ENCODE measurements at regions not wholly inside any gene's neighbourhood (a gene's known extent, or its start where the extent isn't known, plus 50 kb on each side); places are given as distances from the start of the nearest gene placed in this dataset.

GRCh38 chrY:17330733-17331132 is 549.3 kb downstream of the CDY2B start:
- ChIA-PET CTCF (no interaction called here), POLR2A (no interaction called here)
- no peaks in the 10 kb centered on the region for H3K36me3 ChIP-seq (ENCODE audit: control insufficient read depth in 2 of 2, extremely low read depth in 1 of 2, insufficient read depth in 2 of 2, low read length in 2 of 2)
- H3K4me3 ChIP-seq (replicated peaks in 1 of 3; ENCODE audit: insufficient read depth in 1 of 3, low read depth in 1 of 3, low read length in 3 of 3): no peak overlapping the region
- intact Hi-C loops (cut with micrococcal nuclease) (no loop called here), dilution Hi-C loops (cut with MboI; ENCODE audit: extremely low pct_ligation_motif_present, low sequenced_read_pairs) (no loop called here)
- no TSS peak for BruUV-seq (replicated peaks)
- no peaks in the 10 kb centered on the region for H3K79me2 ChIP-seq (ENCODE audit: control insufficient read depth, insufficient read depth, low read length)
- H3K27me3 ChIP-seq (ENCODE audit: control insufficient read depth in 2 of 2, insufficient read depth in 2 of 2, low read length in 2 of 2): no peaks in the 10 kb centered on the region
- H3K9me3 ChIP-seq (replicated peaks; ENCODE audit: control insufficient read depth, insufficient read depth, low read length): no peaks in the 10 kb centered on the region
- no peak for FAIRE-seq
- H3K4me1 ChIP-seq (ENCODE audit: control insufficient read depth, extremely low read depth, insufficient read depth, low read length): no peaks in the 10 kb centered on the region
- TF ChIP-seq POLR2A (IDR thresholded peaks at IDR 0.05; ENCODE audit: low read depth, low read length): no peak
- TF ChIP-seq EZH2 (IDR thresholded peaks at IDR 0.05; ENCODE audit: borderline replicate concordance, low read depth, low read length, severe bottlenecking): no peak
- TF ChIP-seq FOS (IDR thresholded peaks at IDR 0.05; ENCODE audit: borderline replicate concordance, insufficient read depth, low read length): no peak
- no peak for TF ChIP-seq GATA2 (IDR thresholded peaks at IDR 0.05; ENCODE audit: insufficient read depth, insufficient read length, low read depth, low read length)
- TF ChIP-seq CTCF (IDR thresholded peaks at IDR 0.05; ENCODE audit: extremely low read depth in 1 of 2, insufficient read depth in 1 of 2, low read depth in 1 of 2, low read length in 2 of 2): no peak
- no peak for TF ChIP-seq MAX (IDR thresholded peaks at IDR 0.05; ENCODE audit: insufficient read depth, insufficient read length)
- TF ChIP-seq MYC (IDR thresholded peaks at IDR 0.05; ENCODE audit: low read depth, low read length): no peak
- no peak for TF ChIP-seq JUN (IDR thresholded peaks at IDR 0.05; ENCODE audit: borderline replicate concordance, insufficient read depth, insufficient read length, low read depth)
- TF ChIP-seq POLR2AphosphoS5 (IDR thresholded peaks at IDR 0.05; ENCODE audit: insufficient read depth, low read depth, low read length): no peak
- H3K4me2 ChIP-seq (ENCODE audit: insufficient read depth, low read length): no peak overlapping the region
- no peaks in the 10 kb centered on the region for H4K20me1 ChIP-seq (replicated peaks; ENCODE audit: control insufficient read depth, extremely low read depth, insufficient read depth, low read length)
- H3K9ac ChIP-seq (replicated peaks; ENCODE audit: extremely low read depth, insufficient read depth, low read length): no peak overlapping the region
- no peak overlapping the region for H2AFZ ChIP-seq (ENCODE audit: low read depth, low read length)
- no peak for DNase-seq (ENCODE audit: low read depth, low spot score)
- no peaks in the 10 kb centered on the region for H3K9me1 ChIP-seq (replicated peaks; ENCODE audit: control insufficient read depth, extremely low read depth, insufficient read depth, low read length)
- no peak overlapping the region for H3K27ac ChIP-seq (ENCODE audit: insufficient read depth, low read depth, low read length)
